Left ventricle myocardium inferior (tissue), 1 donor: ENCODE measurements at regions not wholly inside any gene's neighbourhood (a gene's known extent, or its start where the extent isn't known, plus 50 kb on each side); places are given as distances from the start of the nearest gene placed in this dataset.

Experiments used
- DNase-seq: peaks from one replicate; pipeline ENCODE4 v3.0.0-alpha.2; 2020
- H3K27ac ChIP-seq: fragments of 200-600 bp; replicated peaks from 2 replicates; pipeline ENCODE4 v1.8.0; 2021
- H3K27me3 ChIP-seq: fragments of 200-600 bp; 2 replicates; pipeline ENCODE4 v1.8.0; 2021; ENCODE audit warnings: low read depth
- H3K36me3 ChIP-seq: fragments of 200-600 bp; 2 replicates; pipeline ENCODE4 v1.8.0; 2021
- H3K4me1 ChIP-seq: fragments of 200-600 bp; 2 replicates; pipeline ENCODE4 v1.8.0; 2021
- H3K4me3 ChIP-seq: fragments of 200-600 bp; 2 replicates; pipeline ENCODE4 v1.8.0; 2021; ENCODE audit warnings: mild to moderate bottlenecking, moderate library complexity
- H3K9me3 ChIP-seq: fragments of 200-600 bp; replicated peaks from 2 replicates; pipeline ENCODE4 v1.8.0; 2021
- intact Hi-C: fragments of 100-400 bp; cut with micrococcal nuclease; formaldehyde crosslinking; loops from one replicate; pipeline ENCODE4 v1.11.0; 2022
- TF ChIP-seq, protein P1 (sequence below): fragments of 200-600 bp; IDR thresholded peaks from 2 replicates; pipeline ENCODE4 v1.8.0; 2021; ENCODE audit warnings: antibody characterized with exemption, mild to moderate bottlenecking, borderline replicate concordance
- donor health status: DM: no; HTN: yes; CAD: no; lungs with severe emphysema.

DNA sequence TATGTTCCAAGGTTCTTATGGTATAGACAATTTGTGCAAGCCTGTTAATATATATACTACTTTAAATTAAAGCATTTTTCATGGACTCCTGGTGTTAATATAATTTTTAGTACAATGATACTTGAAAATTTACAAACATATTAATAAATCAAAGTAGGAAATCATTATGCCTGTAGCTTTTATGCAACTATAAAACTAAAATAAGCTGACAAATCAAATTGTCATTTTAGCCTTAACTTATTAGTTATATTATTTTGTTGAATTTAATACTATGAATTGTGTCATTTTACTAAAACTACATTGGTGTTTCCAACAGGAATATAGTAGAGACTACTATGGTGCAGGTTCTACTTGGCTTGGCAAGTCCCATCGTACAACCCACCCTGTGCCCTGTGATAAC, 96.0 kb downstream of the MED10 start:
- DNase-seq: no peak
- H3K27ac ChIP-seq: no peak overlapping the region
- no peaks in the 10 kb centered on the region for H3K36me3 ChIP-seq
- H3K27me3 ChIP-seq: no peaks in the 10 kb centered on the region
- intact Hi-C loops: no loop called here
- TF ChIP-seq, protein P1, sequence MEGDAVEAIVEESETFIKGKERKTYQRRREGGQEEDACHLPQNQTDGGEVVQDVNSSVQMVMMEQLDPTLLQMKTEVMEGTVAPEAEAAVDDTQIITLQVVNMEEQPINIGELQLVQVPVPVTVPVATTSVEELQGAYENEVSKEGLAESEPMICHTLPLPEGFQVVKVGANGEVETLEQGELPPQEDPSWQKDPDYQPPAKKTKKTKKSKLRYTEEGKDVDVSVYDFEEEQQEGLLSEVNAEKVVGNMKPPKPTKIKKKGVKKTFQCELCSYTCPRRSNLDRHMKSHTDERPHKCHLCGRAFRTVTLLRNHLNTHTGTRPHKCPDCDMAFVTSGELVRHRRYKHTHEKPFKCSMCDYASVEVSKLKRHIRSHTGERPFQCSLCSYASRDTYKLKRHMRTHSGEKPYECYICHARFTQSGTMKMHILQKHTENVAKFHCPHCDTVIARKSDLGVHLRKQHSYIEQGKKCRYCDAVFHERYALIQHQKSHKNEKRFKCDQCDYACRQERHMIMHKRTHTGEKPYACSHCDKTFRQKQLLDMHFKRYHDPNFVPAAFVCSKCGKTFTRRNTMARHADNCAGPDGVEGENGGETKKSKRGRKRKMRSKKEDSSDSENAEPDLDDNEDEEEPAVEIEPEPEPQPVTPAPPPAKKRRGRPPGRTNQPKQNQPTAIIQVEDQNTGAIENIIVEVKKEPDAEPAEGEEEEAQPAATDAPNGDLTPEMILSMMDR: no peak
- no peaks in the 10 kb centered on the region for H3K9me3 ChIP-seq
- H3K4me1 ChIP-seq: no peaks in the 10 kb centered on the region
- H3K4me3 ChIP-seq: no peak overlapping the region

DNA sequence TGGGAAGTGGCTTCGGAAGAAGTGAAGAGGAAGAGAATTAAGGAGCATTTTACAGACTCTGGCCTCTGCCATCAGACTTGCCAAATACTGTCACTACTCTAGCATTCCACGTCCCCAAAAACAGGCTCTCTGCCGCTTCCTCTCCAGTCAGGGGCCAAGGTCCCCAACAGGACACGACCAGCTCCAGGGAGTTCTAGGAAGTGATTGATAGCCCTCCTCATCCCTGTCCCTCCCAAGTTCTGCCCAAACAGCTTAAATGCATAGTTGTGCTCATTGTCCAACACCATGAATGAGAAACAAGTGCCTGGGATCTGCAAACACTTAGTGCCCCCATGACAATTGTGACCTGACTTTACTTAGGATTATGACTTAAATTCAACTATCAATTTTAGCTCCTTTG, 96.5 kb downstream of the MED10 start:
- Histone ChIP-seq H3K4me3 (no peak overlapping the region), H3K4me1 (no peaks in the 10 kb centered on the region), H3K27me3 (no peaks in the 10 kb centered on the region), H3K36me3 (no peaks in the 10 kb centered on the region), H3K27ac (no peak overlapping the region), H3K9me3 (no peaks in the 10 kb centered on the region)
- TF ChIP-seq, protein P1: no peak
- intact Hi-C loops: no loop called here
- DNase-seq: no peak

DNA sequence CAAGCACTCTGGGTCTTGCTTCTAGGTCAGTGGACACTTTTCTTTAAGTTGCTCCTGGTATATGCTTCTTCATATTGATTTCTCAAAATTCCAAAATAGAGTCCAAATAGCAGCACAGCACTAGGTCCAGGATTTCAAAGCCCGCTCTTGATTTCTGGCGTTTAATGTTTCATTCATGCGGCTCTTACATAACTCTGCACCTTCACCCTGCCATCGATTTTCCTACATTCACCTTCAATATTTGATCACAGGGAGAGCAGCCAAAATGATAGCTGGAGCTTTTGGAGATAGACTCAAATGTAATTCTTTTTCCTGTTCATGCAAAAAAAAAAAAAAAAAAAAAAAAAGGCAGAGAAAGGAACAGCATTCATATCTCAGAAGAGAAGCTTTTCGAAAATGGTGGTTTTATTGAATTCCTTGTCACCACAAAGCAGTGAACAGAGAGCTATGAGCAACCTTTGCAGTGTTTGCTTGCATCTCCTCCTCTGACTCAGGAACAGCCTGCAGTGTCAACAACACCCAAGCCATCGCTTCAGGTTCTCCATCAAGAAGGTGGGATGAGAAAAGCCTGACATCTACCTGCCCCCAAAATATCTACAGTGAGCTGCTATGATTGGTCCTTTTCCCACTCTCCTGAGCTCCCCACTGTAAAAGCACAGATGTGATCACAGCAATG, 97.8 kb downstream of the MED10 start:
- no peaks in the 10 kb centered on the region for H3K27me3 ChIP-seq
- TF ChIP-seq, protein P1: no peak
- H3K27ac ChIP-seq: no peak overlapping the region
- H3K4me3 ChIP-seq: no peak overlapping the region
- DNase-seq: no peak
- no peaks in the 10 kb centered on the region for H3K36me3 ChIP-seq
- no peaks in the 10 kb centered on the region for H3K9me3 ChIP-seq
- no peaks in the 10 kb centered on the region for H3K4me1 ChIP-seq
- intact Hi-C loops: no loop called here

DNA sequence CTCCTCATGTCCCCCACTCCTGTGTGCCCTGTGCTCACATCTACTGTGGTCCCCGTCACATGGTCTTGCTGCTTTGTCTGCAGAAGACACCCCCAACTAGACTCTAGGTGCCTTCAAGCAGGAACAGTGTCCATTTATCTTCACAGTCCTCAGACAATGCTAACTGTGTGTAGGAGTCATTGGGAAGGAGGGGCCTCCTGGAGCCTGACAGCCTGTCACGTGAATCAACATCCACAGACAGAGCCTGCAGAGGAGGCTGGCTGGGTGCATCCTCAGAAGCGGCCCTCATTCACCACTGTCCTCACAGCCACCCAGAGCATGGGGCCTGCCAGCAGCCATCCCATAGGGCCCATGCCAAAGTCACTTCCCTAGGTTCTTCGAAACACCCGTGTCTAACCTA, 98.7 kb downstream of the MED10 start:
- Histone ChIP-seq H3K27me3 (no peaks in the 10 kb centered on the region), H3K36me3 (no peaks in the 10 kb centered on the region), H3K9me3 (no peaks in the 10 kb centered on the region), H3K4me1 (no peaks in the 10 kb centered on the region), H3K4me3 (no peak overlapping the region), H3K27ac (no peak overlapping the region)
- intact Hi-C loops: no loop called here
- no peak for DNase-seq
- TF ChIP-seq, protein P1: no peak

DNA sequence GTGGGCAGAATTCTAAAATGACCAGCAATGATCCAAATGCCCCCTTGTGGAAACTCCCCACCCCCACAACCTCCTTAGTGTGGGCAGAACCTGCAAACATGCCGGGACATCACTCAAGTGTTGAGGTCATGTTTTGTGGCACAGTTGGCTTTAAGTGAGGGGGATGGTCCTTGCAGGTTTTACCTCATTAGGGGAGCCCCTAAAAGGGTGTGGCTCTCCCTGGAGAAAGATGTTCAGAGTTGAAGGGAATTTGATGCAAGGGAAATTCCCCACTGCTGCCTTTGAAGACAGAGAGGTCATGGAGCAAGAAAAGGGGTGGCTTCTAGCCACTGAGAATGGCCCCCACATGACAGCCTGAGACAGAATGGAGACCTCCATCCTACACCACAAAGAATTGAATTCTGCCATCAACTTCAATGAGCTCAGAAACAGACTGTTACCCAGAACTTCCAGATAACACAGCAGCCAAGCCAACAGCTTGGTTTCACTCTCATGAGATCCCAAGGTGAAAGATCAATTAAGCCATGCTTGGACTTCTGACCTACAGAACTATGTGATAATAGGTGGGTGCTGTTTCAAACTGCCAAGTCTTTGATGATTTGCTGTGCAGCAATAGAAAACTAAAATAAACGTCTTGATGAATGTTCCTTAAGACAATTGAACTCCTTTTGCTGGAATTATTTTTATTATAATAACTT, 103.4 kb downstream of the MED10 start:
- no peaks in the 10 kb centered on the region for H3K36me3 ChIP-seq
- intact Hi-C loops: no loop called here
- no peak overlapping the region for H3K4me3 ChIP-seq
- no peak overlapping the region for H3K27ac ChIP-seq
- no peaks in the 10 kb centered on the region for H3K9me3 ChIP-seq
- no peak for DNase-seq
- TF ChIP-seq, protein P1: no peak
- H3K27me3 ChIP-seq: no peaks in the 10 kb centered on the region
- no peaks in the 10 kb centered on the region for H3K4me1 ChIP-seq
